ENCODE measurements at regions not wholly inside any gene's neighbourhood (a gene's known extent, or its start where the extent isn't known, plus 50 kb on each side); places are given as distances from the start of the nearest gene placed in this dataset.

DNA sequence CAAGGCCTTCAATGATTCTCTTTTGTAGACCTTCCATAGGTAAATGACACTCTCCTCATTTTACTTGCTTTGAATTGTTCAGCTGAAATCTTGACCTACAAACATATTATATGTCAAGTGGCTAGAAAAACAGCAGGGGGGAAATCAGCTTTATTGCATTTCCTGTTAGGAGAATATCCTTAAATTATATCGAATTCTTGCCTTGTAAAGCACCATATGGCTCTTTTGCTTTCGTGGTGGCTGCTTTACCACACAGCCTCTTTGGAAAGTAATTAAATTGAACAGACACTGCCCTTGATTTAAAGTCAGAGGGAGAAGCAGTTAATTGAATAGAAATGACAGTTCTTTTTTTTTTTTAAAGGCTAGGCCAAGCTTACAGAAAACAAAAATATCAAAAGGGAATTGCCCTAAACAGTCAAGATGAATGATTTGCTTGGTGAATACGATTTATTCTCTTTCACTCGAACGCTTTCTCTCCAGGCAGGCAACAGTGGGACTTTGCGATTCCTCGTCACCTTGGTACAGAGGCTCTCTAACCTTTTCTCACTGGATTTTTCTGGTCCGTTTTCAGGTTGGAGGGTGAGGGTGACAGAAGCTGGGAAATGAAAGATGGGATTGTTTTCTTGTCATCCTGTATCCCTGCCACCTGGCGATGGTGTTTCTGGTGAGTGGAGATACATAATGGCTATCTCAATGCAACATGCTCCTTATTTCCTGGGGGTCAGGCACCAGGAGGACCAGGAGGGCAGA, 126.0 kb downstream of the GATA3 start:
- TF ChIP-seq CTCF (IDR thresholded peaks at IDR 0.05): no peak
- no peak for TF ChIP-seq EZH2 (IDR thresholded peaks at IDR 0.05)
- no peak for TF ChIP-seq EZH2phosphoT487 (IDR thresholded peaks at IDR 0.05)

Measured in neural progenitor cell (in vitro differentiated cells).